B cell (primary cell): ENCODE measurements at regions not wholly inside any gene's neighbourhood (a gene's known extent, or its start where the extent isn't known, plus 50 kb on each side); places are given as distances from the start of the nearest gene placed in this dataset.
"Not testable (repeated sequence)": the region's sequence is repeated elsewhere in the genome, so short reads cannot be mapped to it uniquely, and the experiment has no call there.

Experiments used
- CTCF ChIP-seq: fragments of 200-600 bp; IDR thresholded peaks from one replicate; pipeline ENCODE4 v1.8.0; 2022; ENCODE audit warnings: antibody characterized with exemption, mild to moderate bottlenecking
- EZH2 ChIP-seq: IDR thresholded peaks from 2 replicates; pipeline ENCODE4 v1.6.1; 2012; ENCODE audit warnings: borderline replicate concordance, low read depth, mild to moderate bottlenecking, moderate library complexity, low read length; ENCODE audit not compliant: insufficient read depth, poor library complexity, severe bottlenecking

GRCh38 chr2:78840311-78840710, 185.2 kb upstream of the REG3G start:
- not testable (repeated sequence) for TF ChIP-seq CTCF, EZH2
